GM19395 (cell line): ENCODE measurements at regions not wholly inside any gene's neighbourhood (a gene's known extent, or its start where the extent isn't known, plus 50 kb on each side); places are given as distances from the start of the nearest gene placed in this dataset.
"Not testable (repeated sequence)": the region's sequence is repeated elsewhere in the genome, so short reads cannot be mapped to it uniquely, and the experiment has no call there.

Experiments
- ATAC-seq: cut with Tn5 transposase; IDR thresholded peaks from one replicate; pipeline ENCODE4 v1.9.1; 2021; ENCODE audit warnings: mild to moderate bottlenecking, moderate library complexity; ENCODE audit not compliant: unreplicated experiment

DNA sequence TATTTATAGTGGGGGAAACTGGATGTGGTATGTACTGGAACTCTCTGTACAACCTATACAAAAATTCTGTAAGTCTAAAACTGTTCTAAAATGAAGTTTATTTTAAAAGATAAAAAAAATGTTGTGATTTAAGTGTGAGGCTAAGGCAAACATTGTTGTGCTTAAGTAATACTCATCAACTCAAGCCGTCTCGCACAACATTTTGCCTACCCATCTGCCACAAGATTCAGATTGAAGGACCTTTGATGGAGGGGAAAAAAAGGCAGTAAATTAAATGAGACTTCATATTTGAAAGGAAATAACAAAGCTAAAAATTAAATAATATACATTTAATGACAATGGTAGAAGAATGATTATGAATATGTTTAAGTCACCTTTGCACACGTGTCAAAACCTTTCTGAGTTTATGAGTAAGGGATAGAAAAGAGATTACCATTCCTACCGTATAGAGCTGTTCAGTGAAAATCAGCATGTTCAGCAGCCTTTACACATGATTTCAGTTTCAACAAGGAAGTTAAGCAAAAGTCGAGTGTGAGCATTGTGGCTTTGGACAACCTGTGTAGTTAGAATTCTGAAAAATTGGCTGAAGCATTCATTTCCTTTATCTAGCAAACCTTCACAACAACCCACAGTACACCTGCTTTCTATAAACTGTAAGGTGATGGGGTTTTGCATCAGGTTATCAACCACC lies 499.3 kb downstream of the IRS1 start:
- ATAC-seq: no peak

DNA sequence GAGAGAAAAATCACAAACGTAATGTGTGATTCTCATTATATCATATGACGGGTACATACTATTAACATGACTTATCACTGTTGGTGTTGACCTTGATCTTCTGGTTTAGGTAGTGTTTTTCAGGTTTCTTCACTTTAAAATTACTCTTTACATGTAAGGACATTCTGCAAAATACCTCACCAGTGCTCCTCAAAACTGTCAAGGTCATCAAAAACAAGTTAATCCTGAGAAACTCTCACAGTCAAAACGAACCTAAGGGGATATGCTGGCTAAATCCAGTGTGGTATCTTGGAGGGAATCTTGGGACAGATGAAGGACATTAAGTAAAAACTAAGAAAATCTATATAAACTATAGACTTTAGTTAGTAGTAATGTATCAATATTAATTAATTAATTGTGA lies 499.8 kb downstream of the IRS1 start:
- ATAC-seq: no peak

DNA sequence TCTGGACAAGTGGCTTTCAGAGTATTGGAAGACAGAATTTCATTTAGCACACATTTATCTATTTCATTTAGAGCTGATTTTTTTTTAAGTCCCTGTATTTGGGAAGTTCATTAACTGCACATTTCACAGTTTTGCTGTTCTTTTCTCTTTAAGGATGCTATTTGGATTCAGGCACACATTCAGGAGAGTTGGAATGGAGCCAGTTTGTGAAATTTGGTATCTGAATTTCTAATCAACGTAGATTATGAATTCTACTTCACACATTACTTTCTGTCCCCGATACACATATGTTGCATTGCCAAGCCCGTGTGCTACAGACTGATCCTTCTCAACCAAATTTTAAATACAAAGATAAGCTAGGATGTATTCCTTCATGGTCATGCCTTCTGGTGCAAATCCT lies 503.9 kb downstream of the IRS1 start:
- ATAC-seq: no peak

- ATAC-seq: no peak
Observed at GRCh38 chr2:226295123-226295522, 504.5 kb downstream of the IRS1 start.

GRCh38 chr2:226291281-226291680 lies 508.3 kb downstream of the IRS1 start:
- not testable (repeated sequence) for ATAC-seq

- ATAC-seq: no peak
Observed at GRCh38 chr2:226286916-226287315, 512.7 kb downstream of the IRS1 start.

- no peak for ATAC-seq
Observed at GRCh38 chr2:226283796-226284195, 515.8 kb downstream of the IRS1 start.

DNA sequence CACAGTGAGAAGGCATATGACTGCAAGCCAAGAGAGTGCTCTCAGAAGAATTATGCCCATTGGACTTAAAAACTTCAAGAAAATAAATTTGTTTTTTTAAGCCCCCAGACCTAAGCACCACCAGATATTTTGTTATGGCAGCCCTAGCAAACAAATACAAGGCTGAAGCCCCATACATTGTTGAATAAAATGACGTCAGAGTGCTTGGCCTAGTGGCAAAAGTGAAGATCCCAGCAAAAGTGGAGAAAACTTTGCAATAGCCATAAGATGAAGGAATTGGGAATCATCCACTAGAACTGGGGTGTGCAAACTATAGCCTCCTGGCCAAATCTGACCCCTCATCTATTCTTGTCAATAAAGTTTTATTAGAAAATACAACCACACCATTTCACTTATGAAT lies 517.5 kb downstream of the IRS1 start:
- ATAC-seq: no peak

DNA sequence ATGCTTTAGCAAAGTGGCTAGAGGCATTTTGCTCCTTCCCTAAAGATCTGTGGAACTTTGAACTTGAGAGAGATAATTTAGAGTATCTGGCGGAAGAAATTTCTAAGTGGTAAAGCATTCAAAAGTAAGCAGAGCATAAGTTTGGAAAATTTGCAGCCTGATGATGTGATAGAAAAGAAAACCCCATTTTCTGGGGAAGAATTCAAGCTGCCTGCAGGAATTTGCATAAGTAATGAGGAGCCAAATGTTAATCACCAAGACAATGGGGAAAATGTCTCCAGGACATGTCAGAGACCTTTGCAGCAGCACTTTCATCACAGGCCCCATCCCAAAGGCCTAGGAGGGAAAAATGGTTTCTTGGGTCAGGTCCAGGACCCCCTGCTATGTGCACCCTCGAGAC lies 519.5 kb downstream of the IRS1 start:
- ATAC-seq: not testable (repeated sequence)

- no peak for ATAC-seq
Observed at GRCh38 chr2:226275215-226275614, 524.4 kb downstream of the IRS1 start.

GRCh38 chr2:226274143-226274542 lies 525.5 kb downstream of the IRS1 start:
- ATAC-seq: no peak

DNA sequence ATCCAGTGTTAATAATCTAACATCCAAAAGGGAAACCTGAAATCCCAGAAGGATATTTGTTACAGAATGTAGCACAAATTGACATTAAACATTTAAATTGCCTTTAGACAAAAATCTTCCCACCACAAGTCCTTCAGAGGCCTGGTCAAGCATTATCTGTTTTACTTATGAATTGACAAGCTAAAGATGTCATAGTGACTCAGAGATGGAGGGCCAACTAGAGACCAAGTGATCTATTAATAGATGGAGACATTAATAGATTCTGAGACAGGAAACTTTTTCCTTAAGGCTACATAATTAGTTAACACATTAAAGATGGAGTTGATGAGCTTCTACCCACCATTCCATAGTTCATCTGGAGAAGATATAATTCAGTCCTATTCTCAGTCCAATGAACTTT lies 526.2 kb downstream of the IRS1 start:
- ATAC-seq: no peak

DNA sequence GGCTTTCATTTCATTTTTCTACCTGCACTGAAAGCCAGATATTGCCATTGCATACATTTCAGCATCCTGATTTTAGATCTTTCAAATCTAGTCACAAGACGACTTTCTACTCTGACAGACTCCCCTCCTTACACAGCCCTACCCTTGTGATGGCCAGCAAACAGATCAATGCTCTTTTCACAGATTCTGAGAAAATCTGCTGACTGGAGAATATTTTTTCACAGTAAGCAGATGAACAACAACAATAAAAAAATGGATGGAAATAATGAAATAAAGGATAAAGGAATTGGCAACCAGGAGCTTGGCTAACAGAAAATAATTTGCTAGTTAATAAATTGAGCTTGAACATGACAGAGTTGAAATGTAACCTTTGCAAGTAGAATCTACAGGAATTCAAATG lies 527.2 kb downstream of the IRS1 start:
- ATAC-seq: no peak

DNA sequence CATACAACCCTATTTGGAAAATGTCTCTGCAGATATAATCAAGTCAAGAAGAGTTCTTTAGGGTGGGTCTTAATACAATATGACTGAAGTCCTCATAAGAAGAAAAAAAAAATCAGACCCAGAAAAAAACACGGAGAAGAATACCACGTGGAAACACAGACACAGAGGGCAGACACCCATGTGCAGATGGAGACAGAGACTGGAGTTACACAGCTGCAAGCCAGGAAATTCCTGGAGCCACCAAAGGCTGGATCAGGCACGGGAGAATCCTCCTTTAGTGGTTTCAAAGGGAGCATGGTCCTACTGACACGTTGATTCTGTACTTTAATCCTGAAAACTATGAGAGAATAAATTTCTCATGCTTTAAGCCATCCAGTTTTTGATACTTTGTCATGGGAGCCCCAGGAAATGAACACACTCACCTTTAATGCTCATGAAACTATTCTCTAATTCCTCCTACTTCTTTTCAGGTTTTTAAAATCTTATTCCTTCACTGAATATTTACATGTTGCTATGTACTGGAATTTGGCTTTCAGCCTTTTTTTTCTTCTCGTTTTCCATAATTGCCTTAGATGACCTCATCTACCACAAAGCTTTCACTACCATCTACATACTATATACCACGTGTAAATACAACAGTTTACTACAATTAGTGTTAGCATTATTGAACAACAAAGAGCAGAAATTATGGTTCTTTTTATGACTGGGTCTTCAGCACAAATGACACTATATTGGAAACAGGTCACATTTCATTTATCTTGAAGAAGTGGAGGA lies 529.1 kb downstream of the IRS1 start:
- ATAC-seq: no peak

DNA sequence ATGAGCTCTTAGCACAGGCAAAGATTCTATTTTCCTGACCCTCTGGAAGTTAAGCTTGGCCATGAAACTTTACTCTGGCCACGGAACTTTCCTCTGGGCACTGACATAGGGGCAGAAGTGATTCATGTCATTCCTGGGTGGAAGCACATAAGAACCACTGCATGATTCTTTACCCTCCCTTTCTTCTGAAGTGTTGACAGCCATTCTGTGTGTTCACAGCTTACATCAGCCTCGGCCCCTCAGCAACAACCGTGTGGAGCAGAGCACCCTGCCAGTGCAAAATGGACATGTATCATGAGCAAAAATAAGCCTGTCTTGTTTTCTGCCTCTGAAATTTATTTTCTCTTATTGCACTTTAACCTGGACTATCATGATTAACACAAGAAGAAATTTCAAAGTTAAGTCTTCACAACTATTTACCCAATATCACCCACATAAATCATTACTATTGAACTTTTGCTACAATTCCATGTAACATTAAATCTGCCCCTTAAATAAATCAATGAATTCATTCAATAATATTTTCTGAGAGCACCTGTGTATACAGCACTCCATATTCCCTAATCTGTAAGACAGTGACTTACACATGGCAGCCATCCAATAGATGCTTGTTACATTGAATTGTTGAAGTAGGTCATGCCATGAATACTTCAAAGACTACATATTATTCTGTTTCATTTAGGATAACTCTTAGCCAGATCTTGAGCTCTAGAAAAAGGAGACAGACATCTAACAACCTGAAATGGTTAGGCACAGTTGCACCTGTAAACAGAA lies 531.9 kb downstream of the IRS1 start:
- no peak for ATAC-seq

DNA sequence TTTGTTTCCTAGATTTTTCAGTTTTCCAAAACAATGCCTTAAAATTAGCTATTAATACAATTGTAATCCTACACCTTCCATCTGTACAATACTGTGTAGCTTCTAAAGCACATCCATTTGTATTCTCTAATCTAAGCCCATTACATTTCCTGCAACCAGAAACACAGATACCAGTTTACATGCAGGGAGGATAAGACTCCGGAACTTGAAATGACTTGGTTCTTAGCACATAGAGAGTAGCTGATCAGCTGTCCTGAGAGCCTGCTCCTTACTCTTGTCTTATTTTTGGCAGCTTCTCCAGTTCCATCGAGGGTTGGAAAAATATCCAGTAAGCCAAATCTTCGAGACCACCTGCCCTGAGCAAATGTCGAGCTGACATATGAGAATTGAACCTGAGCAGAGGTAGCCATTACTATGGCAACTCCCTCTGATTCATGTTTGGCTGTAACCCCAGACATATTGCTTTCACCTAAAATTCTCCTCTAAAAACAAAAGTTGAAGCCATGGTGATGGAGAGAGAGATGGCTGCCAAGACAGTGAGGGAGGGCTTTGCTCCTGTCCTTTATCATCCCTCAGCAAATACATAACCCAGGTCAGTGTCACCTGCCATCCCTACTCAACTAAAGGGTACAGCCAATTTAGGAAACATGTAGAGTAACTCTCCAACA lies 542.8 kb downstream of the IRS1 start:
- no peak for ATAC-seq

DNA sequence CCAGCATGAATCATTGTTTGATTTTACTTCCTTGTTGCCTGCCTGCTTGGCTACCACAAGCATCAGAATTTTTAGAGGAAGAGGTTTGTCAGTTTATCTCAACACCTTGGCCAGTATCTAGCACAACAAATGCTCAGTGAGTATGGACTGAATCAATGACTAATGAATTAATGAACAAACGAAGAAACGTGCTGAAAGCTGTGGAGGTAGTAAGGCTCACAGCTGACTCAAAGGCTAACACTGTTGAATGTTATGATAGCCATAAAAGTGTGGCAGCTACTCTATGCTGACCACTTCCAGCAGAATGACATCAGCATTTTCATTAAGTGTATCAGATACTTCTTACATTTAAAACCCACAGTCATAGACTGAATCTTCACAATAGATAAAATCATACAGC lies 543.4 kb downstream of the IRS1 start:
- ATAC-seq: no peak

- ATAC-seq: no peak
Observed at GRCh38 chr2:226251661-226252060, 548.0 kb downstream of the IRS1 start.

GRCh38 chr2:226247289-226248275 lies 552.0 kb downstream of the IRS1 start:
- no peak for ATAC-seq

DNA sequence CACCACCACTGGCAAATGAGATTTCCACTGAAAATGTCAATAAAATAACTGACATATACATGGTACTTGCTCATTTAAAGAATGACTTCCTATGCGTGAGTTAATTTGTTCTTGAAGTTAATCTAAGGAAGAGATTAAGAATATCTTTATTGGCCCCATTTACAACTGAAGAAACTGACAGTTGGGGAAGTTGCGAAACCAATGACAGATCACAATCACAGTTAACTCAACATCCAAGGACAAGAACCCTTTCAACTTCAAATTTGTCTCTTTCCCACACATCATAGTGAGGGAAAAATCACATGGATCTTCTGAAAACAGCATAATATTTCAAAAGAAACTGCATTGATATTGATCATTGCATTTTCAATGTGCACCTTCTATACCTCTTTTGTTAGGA lies 565.4 kb downstream of the IRS1 start:
- ATAC-seq: no peak
